Thyroid gland (tissue), 4 donors: ENCODE measurements at regions not wholly inside any gene's neighbourhood (a gene's known extent, or its start where the extent isn't known, plus 50 kb on each side); places are given as distances from the start of the nearest gene placed in this dataset.

ENCODE experiments used
- DNase-seq, 2 donors: peaks; one replicate each; pipeline ENCODE4 v3.0.0-alpha.2; 2019
- H3K27ac ChIP-seq, 3 donors: fragments of 200-600 bp; sonication (generic); 1 replicate in 2 of 3; 2 replicates in 1 of 3; pipeline ENCODE4 v1.5.1; 2016 to 2019; ENCODE audit warnings: mild to moderate bottlenecking in 1 of 3, moderate library complexity in 1 of 3
- H3K27me3 ChIP-seq: fragments of 200-600 bp; sonication (generic); one replicate; pipeline ENCODE4 v1.5.1; 2019
- H3K36me3 ChIP-seq, 2 donors: fragments of 200-600 bp; sonication (generic); one replicate each; pipeline ENCODE4 v1.5.1; 2016 to 2019
- H3K4me1 ChIP-seq, 2 donors: fragments of 200-600 bp; sonication (generic); one replicate each; pipeline ENCODE4 v1.5.1; 2017 to 2019
- H3K4me3 ChIP-seq, 3 donors: fragments of 200-600 bp; sonication (generic); replicated peaks in 1 of 3; 1 replicate in 2 of 3; 2 replicates in 1 of 3; pipeline ENCODE4 v1.5.1; 2016; ENCODE audit warnings: mild to moderate bottlenecking in 1 of 3
- H3K9me3 ChIP-seq: fragments of 200-600 bp; sonication (generic); one replicate; pipeline ENCODE4 v1.5.1; 2017
- POLR2A ChIP-seq, 2 donors: fragments of 450-650 bp; IDR thresholded peaks; one replicate each; pipeline ENCODE4 v1.6.1; 2017; ENCODE audit warnings: antibody characterized with exemption in 2 of 2, mild to moderate bottlenecking in 2 of 2, moderate library complexity in 1 of 2
- WGBS, 2 donors: methylation state at CpG; one replicate each; pipeline ENCODE4 v1.1.5; 2017; 5-methylcytosine and 5-hydroxymethylcytosine counted together
- intact Hi-C: fragments of 100-400 bp; cut with DNase I; formaldehyde crosslinking; loops from one replicate; pipeline ENCODE4 v1.15.1; 2023
- TF ChIP-seq, protein P1 (sequence below), 6 experiments: fragments of 200-600 bp in 3 of 6; fragments of 450-650 bp in 3 of 6; sonication (generic) in 3 of 6; IDR thresholded peaks; one replicate each; pipeline ENCODE4 v1.5.1; 2016 to 2019; ENCODE audit warnings: antibody characterized with exemption in 6 of 6, mild to moderate bottlenecking in 2 of 6, inconsistent platforms in 1 of 6, moderate library complexity in 1 of 6

DNA sequence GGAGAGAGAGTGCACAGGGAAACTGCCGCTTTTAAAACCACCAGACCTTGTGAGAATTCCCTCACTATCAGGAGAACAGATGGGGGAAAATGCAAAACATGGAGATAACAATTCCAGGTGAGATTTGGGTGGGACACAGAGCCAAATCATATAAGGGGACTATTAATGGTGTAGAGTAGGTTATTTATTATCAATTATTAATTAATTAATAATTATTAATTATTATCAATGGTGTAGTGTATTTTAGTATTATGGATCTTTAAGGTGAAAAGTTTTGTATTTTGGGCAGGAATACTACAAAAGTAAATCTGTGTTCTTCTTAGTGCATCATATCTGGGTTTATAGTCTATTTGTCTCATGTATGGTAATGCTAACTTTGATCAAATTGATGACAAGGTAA lies 377.7 kb upstream of the KCND2 start:
- Histone ChIP-seq H3K4me1 (no peaks in the 10 kb centered on the region), H3K36me3 (no peaks in the 10 kb centered on the region), H3K9me3 (no peaks in the 10 kb centered on the region), H3K27ac (no peak overlapping the region), H3K4me3 (no peak overlapping the region), H3K27me3 (no peaks in the 10 kb centered on the region)
- intact Hi-C loops, result no loop called here
- 89 to 97% methylated on average over 1 of the region's 1 CpG for WGBS, 2 donors
- no peak for TF ChIP-seq POLR2A (IDR thresholded peaks at IDR 0.05)
- TF ChIP-seq, protein P1, sequence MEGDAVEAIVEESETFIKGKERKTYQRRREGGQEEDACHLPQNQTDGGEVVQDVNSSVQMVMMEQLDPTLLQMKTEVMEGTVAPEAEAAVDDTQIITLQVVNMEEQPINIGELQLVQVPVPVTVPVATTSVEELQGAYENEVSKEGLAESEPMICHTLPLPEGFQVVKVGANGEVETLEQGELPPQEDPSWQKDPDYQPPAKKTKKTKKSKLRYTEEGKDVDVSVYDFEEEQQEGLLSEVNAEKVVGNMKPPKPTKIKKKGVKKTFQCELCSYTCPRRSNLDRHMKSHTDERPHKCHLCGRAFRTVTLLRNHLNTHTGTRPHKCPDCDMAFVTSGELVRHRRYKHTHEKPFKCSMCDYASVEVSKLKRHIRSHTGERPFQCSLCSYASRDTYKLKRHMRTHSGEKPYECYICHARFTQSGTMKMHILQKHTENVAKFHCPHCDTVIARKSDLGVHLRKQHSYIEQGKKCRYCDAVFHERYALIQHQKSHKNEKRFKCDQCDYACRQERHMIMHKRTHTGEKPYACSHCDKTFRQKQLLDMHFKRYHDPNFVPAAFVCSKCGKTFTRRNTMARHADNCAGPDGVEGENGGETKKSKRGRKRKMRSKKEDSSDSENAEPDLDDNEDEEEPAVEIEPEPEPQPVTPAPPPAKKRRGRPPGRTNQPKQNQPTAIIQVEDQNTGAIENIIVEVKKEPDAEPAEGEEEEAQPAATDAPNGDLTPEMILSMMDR (IDR thresholded peaks at IDR 0.05), result no peak
- no peak for DNase-seq

DNA sequence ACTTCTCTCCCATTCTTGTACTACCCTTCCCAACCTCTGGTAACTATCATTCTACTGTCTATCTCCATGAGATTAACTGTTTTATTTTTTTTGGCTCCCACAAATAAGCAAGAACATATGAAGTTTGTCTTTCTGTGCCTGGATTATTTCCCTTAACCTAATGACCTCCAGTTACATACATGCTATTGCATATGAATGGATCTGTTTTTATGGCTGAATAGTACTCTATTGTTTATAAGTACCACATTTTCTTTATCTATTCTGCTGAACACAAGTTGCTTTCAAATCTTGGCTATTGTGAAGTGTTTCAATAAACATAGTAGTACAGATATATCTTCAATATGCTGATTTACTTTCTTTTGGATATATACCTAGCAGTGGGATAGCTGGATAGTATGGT lies 376.6 kb upstream of the KCND2 start:
- TF ChIP-seq, protein P1 (IDR thresholded peaks at IDR 0.05), result no peak
- no peak for TF ChIP-seq POLR2A (IDR thresholded peaks at IDR 0.05)

DNA sequence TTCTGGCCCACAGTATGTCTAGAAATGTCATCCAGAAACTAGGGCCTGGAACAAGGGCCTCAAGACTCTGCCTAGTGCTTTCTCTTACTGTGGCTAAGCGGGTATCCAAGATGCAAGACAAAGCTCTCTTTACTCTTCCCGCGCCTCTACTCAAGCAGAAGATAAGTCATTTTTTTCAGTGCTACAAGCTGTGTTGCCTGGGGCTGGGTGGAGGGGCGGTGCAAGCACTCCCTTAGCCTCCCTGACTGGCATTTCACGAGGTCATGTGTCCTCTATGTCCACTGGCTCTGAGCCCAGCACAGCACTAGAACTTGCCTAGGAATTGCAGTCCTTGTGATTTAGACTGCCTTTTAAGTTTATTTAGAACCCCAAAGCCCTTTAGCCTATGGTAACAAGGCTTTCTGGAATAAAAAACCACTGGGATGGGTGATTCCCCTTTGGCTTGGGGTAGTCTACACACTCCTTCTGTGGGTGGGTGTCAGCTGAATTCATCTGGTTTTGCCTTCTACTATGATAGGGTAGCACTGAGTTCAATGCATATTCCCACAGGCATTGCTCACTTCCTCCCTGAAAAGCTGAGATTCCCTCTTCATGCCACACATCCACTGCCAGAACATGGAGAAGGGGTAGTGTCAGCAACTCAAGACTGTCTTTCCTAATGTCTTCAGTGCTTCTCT lies 371.8 kb upstream of the KCND2 start:
- no peak overlapping the region for H3K27ac ChIP-seq
- TF ChIP-seq, protein P1 (IDR thresholded peaks at IDR 0.05), result no peak
- TF ChIP-seq POLR2A (IDR thresholded peaks at IDR 0.05), result no peak
- no peaks in the 10 kb centered on the region for H3K9me3 ChIP-seq
- H3K36me3 ChIP-seq, result no peaks in the 10 kb centered on the region
- no peaks in the 10 kb centered on the region for H3K27me3 ChIP-seq
- H3K4me3 ChIP-seq, result no peak overlapping the region
- 39 to 51% methylated on average over 5 of the region's 5 CpGs for WGBS, 2 donors
- H3K4me1 ChIP-seq, result no peaks in the 10 kb centered on the region
- intact Hi-C loops, result no loop called here
- peak; percentile 88 to 92 for DNase-seq

More for the DNA sequence above, 376.6 kb upstream of the KCND2 start:
- H3K27me3 ChIP-seq, result no peaks in the 10 kb centered on the region
- DNase-seq, result no peak
- H3K9me3 ChIP-seq, result no peaks in the 10 kb centered on the region
- H3K4me1 ChIP-seq, result no peaks in the 10 kb centered on the region
- H3K27ac ChIP-seq, result no peak overlapping the region
- intact Hi-C loops, result no loop called here
- H3K4me3 ChIP-seq, result no peak overlapping the region
- no peaks in the 10 kb centered on the region for H3K36me3 ChIP-seq

DNA sequence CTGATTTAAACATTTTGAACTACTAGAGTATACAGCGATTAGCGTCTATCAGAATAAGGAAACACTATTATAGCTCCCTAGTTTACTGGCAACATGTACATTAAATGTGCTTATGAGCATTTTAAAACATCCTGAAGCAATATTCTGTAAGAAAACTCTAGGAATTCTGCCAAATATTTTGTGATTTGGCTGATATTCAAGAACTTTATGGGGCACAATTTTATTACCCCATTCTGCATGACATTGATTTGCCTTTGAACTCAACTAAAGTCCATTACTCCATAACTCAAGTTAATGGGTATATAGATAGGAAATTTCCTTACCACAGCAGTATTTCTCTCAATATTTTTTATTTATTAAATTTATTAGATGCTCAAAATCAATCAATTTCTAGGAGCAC lies 369.9 kb upstream of the KCND2 start:
- Histone ChIP-seq H3K27ac (no peak overlapping the region), H3K27me3 (no peaks in the 10 kb centered on the region), H3K4me1 (no peaks in the 10 kb centered on the region), H3K9me3 (no peaks in the 10 kb centered on the region), H3K4me3 (no peak overlapping the region), H3K36me3 (no peaks in the 10 kb centered on the region)
- 93 to 97% methylated on average over 2 of the region's 2 CpGs for WGBS, 2 donors
- TF ChIP-seq POLR2A (IDR thresholded peaks at IDR 0.05), result no peak
- TF ChIP-seq, protein P1 (IDR thresholded peaks at IDR 0.05), result no peak
- intact Hi-C loops, result no loop called here
- no peak for DNase-seq

DNA sequence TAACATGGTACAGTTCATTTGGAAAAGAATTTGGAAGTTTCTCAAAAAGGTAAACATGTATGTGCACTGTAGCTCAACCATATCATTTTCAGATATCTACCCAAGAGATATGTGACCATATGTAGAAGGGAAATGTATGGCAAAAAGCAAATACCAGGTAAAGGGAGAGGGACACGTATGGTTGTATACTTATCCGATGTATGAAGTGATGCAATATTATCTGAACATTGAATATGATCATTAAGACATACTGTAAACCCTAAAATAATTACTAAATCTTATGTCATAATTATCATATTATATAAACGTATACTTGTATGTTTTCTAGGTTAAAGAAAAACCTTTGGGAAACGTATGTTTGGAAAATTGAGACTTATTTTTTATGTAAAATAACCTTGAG lies 367.5 kb upstream of the KCND2 start:
- intact Hi-C loops, result no loop called here
- no peak overlapping the region for H3K4me3 ChIP-seq
- no peaks in the 10 kb centered on the region for H3K27me3 ChIP-seq
- H3K4me1 ChIP-seq, result no peaks in the 10 kb centered on the region
- H3K9me3 ChIP-seq, result no peaks in the 10 kb centered on the region
- 85 to 87% methylated on average over 4 of the region's 4 CpGs for WGBS, 2 donors
- H3K27ac ChIP-seq, result no peak overlapping the region
- no peaks in the 10 kb centered on the region for H3K36me3 ChIP-seq
- TF ChIP-seq POLR2A (IDR thresholded peaks at IDR 0.05), result no peak
- TF ChIP-seq, protein P1 (IDR thresholded peaks at IDR 0.05), result no peak
- no peak for DNase-seq
